ENCODE measurements at regions not wholly inside any gene's neighbourhood (a gene's known extent, or its start where the extent isn't known, plus 50 kb on each side); places are given as distances from the start of the nearest gene placed in this dataset.

- FAIRE-seq (no peak), ATAC-seq (no peak), DNase-seq (ENCODE audit: low read depth in 1 of 2, low spot score in 1 of 2) (no peak)
- ChIA-PET CTCF (no interaction called here), POLR2A (no interaction called here)
- Histone ChIP-seq H3K4me1 (no peaks in the 10 kb centered on the region), H3K4me2 (no peak overlapping the region), H3K27ac (no peak overlapping the region), H3K4me3 (no peak overlapping the region), H3K9me3 (no peaks in the 10 kb centered on the region)
- 0% methylated on average over 2 of the region's 2 CpGs for WGBS (ENCODE audit: missing lambda C conversion rate)
- TF ChIP-seq RAD21 (conservative IDR thresholded peaks at IDR 0.05 in 1 of 2, IDR thresholded peaks at IDR 0.05 in 1 of 2) (no peak), HES2 (IDR thresholded peaks at IDR 0.05) (no peak), GATA3 (IDR thresholded peaks at IDR 0.05; ENCODE audit: borderline replicate concordance) (no peak), EHF (CRISPR knock-in tag; IDR thresholded peaks at IDR 0.05) (no peak), CHD4 (IDR thresholded peaks at IDR 0.05; ENCODE audit: borderline replicate concordance) (no peak), EP300 (IDR thresholded peaks at IDR 0.05) (no peak), ESRRA (IDR thresholded peaks at IDR 0.05; ENCODE audit: borderline replicate concordance, low read length) (no peak), USF2 (IDR thresholded peaks at IDR 0.05) (no peak), ZC3H11A (IDR thresholded peaks at IDR 0.05) (no peak), ZSCAN20 (CRISPR knock-in tag; IDR thresholded peaks at IDR 0.05) (no peak)
Observed at GRCh38 chrX:7362111-7362510, 214.2 kb upstream of the PUDP start.

GRCh38 chrX:7351926-7352325 is 204.0 kb upstream of the PUDP start:
- FAIRE-seq (no peak), DNase-seq (ENCODE audit: low read depth in 1 of 2, low spot score in 1 of 2) (no peak), ATAC-seq (no peak)
- no peaks in the 10 kb centered on the region for H3K4me1 ChIP-seq
- H3K9me3 ChIP-seq: no peaks in the 10 kb centered on the region
- H3K4me2 ChIP-seq: no peak overlapping the region
- WGBS (ENCODE audit: missing lambda C conversion rate): 4% methylated on average over 1 of the region's 1 CpG
- no peak for TF ChIP-seq HEYL (CRISPR knock-in tag; IDR thresholded peaks at IDR 0.05)
- no peak for TF ChIP-seq ZC3H11A (IDR thresholded peaks at IDR 0.05)
- no peak for TF ChIP-seq RARB (CRISPR knock-in tag; IDR thresholded peaks at IDR 0.05)
- TF ChIP-seq MAZ (IDR thresholded peaks at IDR 0.05; ENCODE audit: borderline replicate concordance, low read depth, low read length): no peak
- no peak for TF ChIP-seq ESRRA (IDR thresholded peaks at IDR 0.05; ENCODE audit: borderline replicate concordance, low read length)
- TF ChIP-seq MAFK (IDR thresholded peaks at IDR 0.05; ENCODE audit: partially characterized antibody): no peak
- TF ChIP-seq HMGXB4 (CRISPR knock-in tag; IDR thresholded peaks at IDR 0.05; ENCODE audit: borderline replicate concordance): no peak
- TF ChIP-seq MYC (IDR thresholded peaks at IDR 0.05; ENCODE audit: borderline replicate concordance, low read length): no peak
- TF ChIP-seq CTCF (IDR thresholded peaks at IDR 0.05): no peak
- no peak overlapping the region for H3K4me3 ChIP-seq
- POLR2A ChIA-PET: no interaction called here
- CTCF ChIA-PET: no interaction called here
- H3K27ac ChIP-seq: no peak overlapping the region

- ChIA-PET POLR2A (no interaction called here), CTCF (no interaction called here)
- WGBS (ENCODE audit: missing lambda C conversion rate): 32% methylated on average over 5 of the region's 5 CpGs
- ATAC-seq: no peak
- Histone ChIP-seq H3K4me1 (no peaks in the 10 kb centered on the region), H3K4me3 (no peak overlapping the region), H3K4me2 (no peak overlapping the region), H3K9me3 (no peaks in the 10 kb centered on the region), H3K27ac (no peak overlapping the region)
- DNase-seq (ENCODE audit: low read depth in 1 of 2, low spot score in 1 of 2): no peak
- no peak for FAIRE-seq
- TF ChIP-seq ZNF302 (CRISPR knock-in tag; IDR thresholded peaks at IDR 0.05) (no peak), KDM1A (IDR thresholded peaks at IDR 0.05; ENCODE audit: low read depth) (no peak), KDM5A (IDR thresholded peaks at IDR 0.05) (no peak), CBX8 (IDR thresholded peaks at IDR 0.05) (no peak), NR3C1 (IDR thresholded peaks at IDR 0.05) (no peak), RAD21 (conservative IDR thresholded peaks at IDR 0.05 in 1 of 2, IDR thresholded peaks at IDR 0.05 in 1 of 2) (no peak), FOSL2 (IDR thresholded peaks at IDR 0.05) (no peak), FOSL2 (CRISPR knock-in tag; IDR thresholded peaks at IDR 0.05) (no peak), CHD4 (IDR thresholded peaks at IDR 0.05; ENCODE audit: borderline replicate concordance) (no peak), MAX (IDR thresholded peaks at IDR 0.05) (no peak), SMC3 (IDR thresholded peaks at IDR 0.05) (no peak), FOXS1 (CRISPR knock-in tag; IDR thresholded peaks at IDR 0.05) (no peak), MYC (IDR thresholded peaks at IDR 0.05; ENCODE audit: borderline replicate concordance, low read length) (no peak), ZC3H11A (IDR thresholded peaks at IDR 0.05) (no peak), JUNB (IDR thresholded peaks at IDR 0.05) (no peak), EP300 (IDR thresholded peaks at IDR 0.05) (no peak), ZFP36 (IDR thresholded peaks at IDR 0.05; ENCODE audit: borderline replicate concordance, partially characterized antibody) (no peak), CTCF (IDR thresholded peaks at IDR 0.05) (no peak), RCOR1 (IDR thresholded peaks at IDR 0.05; ENCODE audit: low read depth, low read length) (no peak)
Observed at GRCh38 chrX:7347465-7347864, 199.5 kb upstream of the PUDP start.
